Activated T-helper 17 cell treated with anti-CD3 and anti-CD28 coated beads, Interleukin-2, amount 50 U/mL, for 72 hours (primary cell): ENCODE measurements at regions not wholly inside any gene's neighbourhood (a gene's known extent, or its start where the extent isn't known, plus 50 kb on each side); places are given as distances from the start of the nearest gene placed in this dataset.
"Not testable (repeated sequence)": the region's sequence is repeated elsewhere in the genome, so short reads cannot be mapped to it uniquely, and the experiment has no call there.

Source experiments
- ATAC-seq: fragments of 150-1000 bp; cut with Tn5 transposase; replicated peaks from 2 replicates; pipeline ENCODE4 v1.10.0; 2021; ENCODE audit warnings: mild to moderate bottlenecking, moderate library complexity
- H3K27ac Mint-ChIP-seq: one replicate; pipeline ENCODE4 v1.8.0; 2022; ENCODE audit warnings: mixed read lengths
- H3K27me3 Mint-ChIP-seq: one replicate; pipeline ENCODE4 v1.8.0; 2022; ENCODE audit warnings: mixed read lengths
- H3K36me3 Mint-ChIP-seq: one replicate; pipeline ENCODE4 v1.8.0; 2022; ENCODE audit warnings: low read depth, mild to moderate bottlenecking, mixed read lengths
- H3K4me1 Mint-ChIP-seq: one replicate; pipeline ENCODE4 v1.8.0; 2022; ENCODE audit warnings: mixed read lengths
- H3K4me3 Mint-ChIP-seq: one replicate; pipeline ENCODE4 v1.8.0; 2022; ENCODE audit warnings: mild to moderate bottlenecking, mixed read lengths
- H3K9me3 Mint-ChIP-seq: one replicate; pipeline ENCODE4 v1.8.0; 2022; ENCODE audit warnings: mixed read lengths

DNA sequence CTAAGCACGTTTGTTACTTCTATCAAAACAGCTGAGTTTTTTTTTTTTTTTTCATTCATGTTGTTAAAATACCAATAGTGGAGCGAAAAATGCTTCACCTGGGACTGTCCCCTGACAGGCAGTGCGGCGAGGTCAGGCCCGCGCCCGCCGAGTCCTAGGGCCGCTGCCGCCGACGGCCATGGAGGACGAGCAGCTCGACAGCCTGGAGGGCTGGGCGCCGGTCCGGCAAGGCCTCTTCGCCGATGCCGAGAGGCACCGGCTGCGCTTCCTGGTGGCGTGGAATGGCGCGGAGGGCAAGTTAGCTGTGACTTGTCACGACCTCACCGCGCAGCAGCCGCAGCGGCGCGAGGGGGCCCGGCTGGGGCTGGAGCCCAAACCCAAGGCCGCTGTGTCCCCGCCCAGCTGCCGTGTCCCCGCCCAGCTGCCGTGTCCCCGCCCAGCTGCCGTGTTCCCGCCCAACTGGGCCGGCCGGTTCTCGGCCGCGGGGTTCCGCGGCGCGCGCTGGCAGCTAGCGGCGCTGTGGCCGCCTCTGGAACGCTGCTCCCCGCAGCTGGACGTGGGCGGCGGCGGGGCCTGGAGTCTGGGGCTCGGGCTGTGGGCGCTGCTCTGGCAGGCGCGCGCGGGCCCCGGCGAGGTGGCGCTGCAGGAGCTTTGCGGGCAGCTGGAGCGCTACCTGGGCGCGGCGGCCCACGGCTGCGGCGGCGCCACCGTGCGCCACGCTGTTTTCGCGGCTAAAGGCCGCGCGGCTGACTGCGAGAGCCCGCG, 56.7 kb upstream of the GOLGA8R start:
- peak; percentile 94 for ATAC-seq
- not testable (repeated sequence) for H3K9me3 Mint-ChIP-seq, H3K27me3 Mint-ChIP-seq, H3K27ac Mint-ChIP-seq, H3K4me3 Mint-ChIP-seq, H3K36me3 Mint-ChIP-seq, H3K4me1 Mint-ChIP-seq

DNA sequence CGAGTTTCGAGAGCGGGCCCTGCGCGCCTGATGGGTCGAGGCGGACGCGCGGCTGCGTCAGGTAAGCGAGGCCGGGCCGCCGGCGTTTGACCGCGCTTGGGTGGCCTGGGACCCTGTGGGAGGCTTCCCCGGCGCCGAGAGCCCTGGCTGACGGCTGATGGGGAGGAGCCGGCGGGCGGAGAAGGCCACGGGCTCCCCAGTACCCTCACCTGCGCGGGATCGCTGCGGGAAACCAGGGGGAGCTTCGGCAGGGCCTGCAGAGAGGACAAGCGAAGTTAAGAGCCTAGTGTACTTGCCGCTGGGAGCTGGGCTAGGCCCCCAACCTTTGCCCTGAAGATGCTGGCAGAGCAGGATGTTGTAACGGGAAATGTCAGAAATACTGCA, 57.3 kb upstream of the GOLGA8R start:
- ATAC-seq, H3K27ac Mint-ChIP-seq, H3K4me3 Mint-ChIP-seq, H3K9me3 Mint-ChIP-seq, H3K36me3 Mint-ChIP-seq, H3K4me1 Mint-ChIP-seq, H3K27me3 Mint-ChIP-seq: not testable (repeated sequence)

DNA sequence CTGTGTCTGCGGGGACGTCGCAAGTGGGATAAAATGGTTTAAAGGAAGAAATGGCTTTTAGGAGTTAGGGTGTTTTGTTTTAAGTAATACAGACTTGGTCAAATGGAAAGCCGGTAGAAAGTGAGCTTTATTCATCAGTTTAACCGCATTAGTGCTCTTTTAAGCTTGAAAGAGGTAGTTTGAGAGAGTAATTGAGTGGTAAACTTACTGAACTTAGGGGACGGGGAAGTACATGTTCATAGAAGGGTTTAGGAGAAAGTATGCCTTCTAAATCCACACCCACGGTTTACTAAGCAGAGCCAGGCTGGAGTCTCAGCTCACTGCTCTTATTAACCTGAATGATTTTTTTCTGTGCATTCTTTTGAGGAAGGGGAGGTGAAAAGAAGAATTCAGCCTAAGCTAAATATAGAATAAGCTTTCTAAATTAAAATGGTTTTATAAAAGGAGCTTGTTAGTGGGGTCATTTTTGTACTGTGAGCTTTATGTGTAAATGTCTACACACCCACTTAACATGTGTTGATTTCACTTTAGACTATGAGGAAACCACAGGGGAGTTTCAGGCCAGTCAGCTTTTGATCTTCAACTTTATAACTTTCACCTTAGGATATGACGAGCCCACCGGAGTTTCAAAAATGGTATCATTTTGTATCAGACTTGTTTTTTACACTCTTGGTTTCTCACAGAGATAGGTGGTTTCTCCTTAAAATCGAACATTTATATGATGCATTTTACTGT, 57.9 kb upstream of the GOLGA8R start:
- H3K4me3 Mint-ChIP-seq, H3K9me3 Mint-ChIP-seq, H3K27ac Mint-ChIP-seq, H3K36me3 Mint-ChIP-seq, H3K27me3 Mint-ChIP-seq, H3K4me1 Mint-ChIP-seq: not testable (repeated sequence)
- ATAC-seq = peak; percentile 65

DNA sequence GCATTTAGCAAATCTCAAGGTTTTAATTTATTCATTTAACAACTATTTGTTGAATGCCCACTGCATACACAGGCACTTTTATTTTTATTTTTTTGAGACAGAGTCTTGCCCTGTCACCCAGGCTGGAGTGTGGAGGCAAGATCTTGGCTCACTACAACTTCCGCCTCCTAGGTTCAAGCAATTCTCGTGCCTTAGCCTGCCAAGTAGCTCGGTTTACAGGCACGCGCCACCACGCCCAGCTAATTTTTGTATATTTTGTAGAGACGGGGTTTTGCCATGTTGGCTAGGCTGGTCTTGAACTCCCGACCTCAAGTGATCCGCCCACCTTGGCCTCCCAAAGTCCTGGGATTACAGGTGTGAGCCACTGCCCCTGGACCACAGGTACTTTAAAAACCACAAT, 67.0 kb upstream of the GOLGA8Q start:
- peaks cover 37% of the 10 kb centered on the region for H3K36me3 Mint-ChIP-seq
- not testable (repeated sequence) for H3K27me3 Mint-ChIP-seq, ATAC-seq, H3K9me3 Mint-ChIP-seq, H3K4me3 Mint-ChIP-seq, H3K27ac Mint-ChIP-seq, H3K4me1 Mint-ChIP-seq

DNA sequence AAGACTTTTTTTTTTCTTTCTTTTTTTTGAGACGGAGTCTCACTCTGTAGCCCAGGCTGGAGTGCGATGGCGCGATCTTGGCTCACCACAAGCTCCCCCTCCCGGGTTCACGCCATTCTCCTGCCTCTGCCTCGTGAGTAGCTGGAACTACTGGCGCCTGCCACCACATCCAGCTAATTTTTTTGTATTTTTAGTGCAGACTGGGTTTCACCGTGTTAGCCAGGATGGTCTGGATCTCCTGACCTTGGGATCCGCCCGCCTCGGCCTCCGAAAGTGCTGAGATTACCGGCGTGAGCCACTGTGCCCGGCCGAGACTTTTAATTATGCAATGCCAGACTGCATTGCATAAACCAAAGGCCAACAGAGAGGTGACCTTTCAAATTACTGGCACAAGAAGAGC, 62.6 kb upstream of the GOLGA8Q start:
- H3K27ac Mint-ChIP-seq = not testable (repeated sequence)

DNA sequence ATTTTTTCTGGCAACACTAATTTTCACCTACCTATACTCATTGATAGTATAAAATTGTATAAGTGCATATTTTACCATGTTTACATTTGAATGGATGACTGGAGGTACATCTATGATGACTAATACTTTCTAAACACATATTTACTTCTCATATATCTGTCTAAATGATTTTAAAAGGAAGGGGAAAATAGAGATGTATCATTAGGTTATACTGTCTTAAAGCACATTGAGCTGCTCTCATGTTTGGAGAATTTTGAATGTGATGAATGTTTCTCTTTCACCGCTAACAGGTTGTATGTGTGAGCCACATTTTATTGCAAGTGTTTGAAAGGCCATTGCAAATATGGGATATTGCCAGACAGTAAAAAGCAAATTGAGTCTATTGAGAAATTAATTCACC, 61.5 kb upstream of the GOLGA8Q start:
- not testable (repeated sequence) for H3K27me3 Mint-ChIP-seq, ATAC-seq, H3K27ac Mint-ChIP-seq, H3K4me1 Mint-ChIP-seq, H3K4me3 Mint-ChIP-seq, H3K9me3 Mint-ChIP-seq
- peaks cover 31% of the 10 kb centered on the region for H3K36me3 Mint-ChIP-seq

More for the DNA sequence above, 62.6 kb upstream of the GOLGA8Q start:
- not testable (repeated sequence) for H3K9me3 Mint-ChIP-seq, H3K4me1 Mint-ChIP-seq, H3K27me3 Mint-ChIP-seq, ATAC-seq, H3K4me3 Mint-ChIP-seq
- H3K36me3 Mint-ChIP-seq = peaks cover 37% of the 10 kb centered on the region

DNA sequence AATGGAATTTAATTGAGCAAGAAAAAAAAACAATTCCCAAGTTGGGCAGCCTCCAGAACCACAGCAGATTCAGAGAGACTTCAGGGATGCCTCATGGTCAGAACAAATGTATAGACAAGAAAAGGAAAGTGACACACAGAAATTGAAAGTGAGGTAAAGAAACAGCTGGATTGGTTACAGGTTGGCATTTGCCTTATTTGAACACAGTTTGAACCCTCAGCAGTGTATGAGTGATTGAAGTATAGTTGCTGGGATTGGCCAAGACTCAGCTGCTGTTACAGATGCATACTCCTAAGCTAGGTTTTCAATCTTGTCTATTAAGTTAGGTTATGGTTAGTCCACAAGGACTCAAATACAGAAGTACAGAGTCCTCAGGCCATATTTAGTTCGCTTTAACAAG, 57.9 kb upstream of the GOLGA8Q start:
- H3K9me3 Mint-ChIP-seq, H3K27ac Mint-ChIP-seq, H3K4me1 Mint-ChIP-seq, H3K27me3 Mint-ChIP-seq, H3K36me3 Mint-ChIP-seq, H3K4me3 Mint-ChIP-seq, ATAC-seq: not testable (repeated sequence)

DNA sequence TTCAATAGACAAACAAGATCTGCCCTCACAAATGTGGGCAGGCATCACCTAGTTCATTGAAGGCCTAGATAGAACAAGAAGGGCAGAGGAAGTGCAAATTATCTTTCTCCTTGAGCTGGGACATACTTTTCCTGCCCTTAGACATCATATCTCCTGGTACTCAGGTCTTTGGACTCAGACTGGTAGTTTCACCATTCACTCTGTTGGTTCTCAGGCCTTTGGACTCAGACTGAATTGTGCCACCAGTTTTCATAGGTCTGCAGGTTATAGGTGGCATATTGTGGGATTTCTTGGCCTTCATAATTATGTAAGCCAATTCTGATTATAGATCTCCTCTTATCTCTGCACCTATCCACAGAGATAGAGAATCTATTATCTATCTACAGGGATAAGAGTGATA, 54.6 kb upstream of the GOLGA8Q start:
- H3K4me1 Mint-ChIP-seq, H3K4me3 Mint-ChIP-seq, ATAC-seq, H3K36me3 Mint-ChIP-seq, H3K27me3 Mint-ChIP-seq, H3K9me3 Mint-ChIP-seq, H3K27ac Mint-ChIP-seq: not testable (repeated sequence)

DNA sequence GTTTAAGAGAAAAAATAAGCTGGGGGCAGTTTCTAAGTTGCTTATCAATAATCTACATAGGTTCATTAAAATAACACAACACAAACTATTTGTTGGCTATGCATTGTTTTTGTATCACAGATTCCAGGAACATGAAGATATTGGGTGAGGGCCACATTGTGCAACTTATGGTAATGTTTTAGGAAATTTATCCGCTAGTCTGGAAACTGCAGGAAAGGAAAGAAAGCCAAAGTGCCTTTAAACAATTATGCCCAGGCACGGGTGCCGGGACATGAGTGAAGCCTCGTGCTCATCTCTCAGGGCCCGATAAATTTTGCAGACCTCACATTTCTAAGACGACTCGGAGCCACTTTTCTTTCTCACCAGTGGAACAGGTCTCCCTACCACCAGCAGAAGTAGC, 52.6 kb upstream of the GOLGA8Q start:
- H3K4me1 Mint-ChIP-seq, H3K27ac Mint-ChIP-seq, ATAC-seq, H3K36me3 Mint-ChIP-seq, H3K4me3 Mint-ChIP-seq, H3K9me3 Mint-ChIP-seq, H3K27me3 Mint-ChIP-seq: not testable (repeated sequence)

DNA sequence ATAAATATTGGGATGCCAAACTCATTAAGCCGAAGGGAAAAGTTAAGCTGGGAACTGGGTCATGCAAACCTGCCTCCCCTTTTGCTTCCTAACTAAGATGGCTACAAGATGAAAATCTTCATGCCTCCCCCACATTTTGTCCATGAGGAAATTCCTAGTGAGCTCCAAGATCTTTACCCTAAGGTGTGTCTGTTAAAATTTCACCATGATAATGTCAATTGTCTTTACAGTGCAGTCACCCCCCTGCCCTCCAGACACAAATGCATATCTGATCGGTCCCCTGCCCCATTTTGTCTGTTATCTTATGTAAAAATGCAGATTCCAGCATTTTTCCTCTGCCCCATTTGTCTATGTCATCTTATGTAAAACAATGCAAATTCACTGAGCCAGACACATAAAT, 51.3 kb upstream of the GOLGA8Q start:
- H3K27me3 Mint-ChIP-seq, H3K9me3 Mint-ChIP-seq, ATAC-seq, H3K4me1 Mint-ChIP-seq, H3K27ac Mint-ChIP-seq, H3K4me3 Mint-ChIP-seq, H3K36me3 Mint-ChIP-seq: not testable (repeated sequence)
